C4-2B (cell line): ENCODE measurements at regions not wholly inside any gene's neighbourhood (a gene's known extent, or its start where the extent isn't known, plus 50 kb on each side); places are given as distances from the start of the nearest gene placed in this dataset.

Experiments used
- ZFX ChIP-seq: fragments of 450-650 bp; IDR thresholded peaks from 2 replicates; pipeline ENCODE4 v1.6.1; 2017
- TF ChIP-seq, protein P1 (sequence below): fragments of 450-650 bp; conservative IDR thresholded peaks from 2 replicates; pipeline ENCODE4 v1.5.1; 2017; ENCODE audit warnings: mild to moderate bottlenecking

DNA sequence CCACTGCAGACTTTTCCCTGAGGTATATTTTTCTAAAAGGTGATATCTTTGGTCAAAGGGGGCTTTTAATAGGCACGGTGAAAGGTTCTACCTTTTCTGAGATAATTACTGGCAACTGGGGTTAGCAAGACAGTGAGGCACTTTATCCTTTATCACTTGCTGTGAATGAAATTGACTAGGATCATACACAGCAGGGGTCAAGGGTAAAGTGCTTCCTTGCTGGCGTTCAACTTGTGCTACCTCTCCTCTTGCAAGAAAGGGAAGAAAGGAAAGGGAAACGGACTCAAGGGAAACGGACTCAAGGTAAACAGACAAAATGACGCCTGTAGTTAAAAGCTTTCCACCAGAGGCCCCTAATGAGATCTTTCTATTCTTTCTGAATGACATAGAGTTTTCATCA, 78.6 kb upstream of the RAPGEF2 start:
- TF ChIP-seq, protein P1, sequence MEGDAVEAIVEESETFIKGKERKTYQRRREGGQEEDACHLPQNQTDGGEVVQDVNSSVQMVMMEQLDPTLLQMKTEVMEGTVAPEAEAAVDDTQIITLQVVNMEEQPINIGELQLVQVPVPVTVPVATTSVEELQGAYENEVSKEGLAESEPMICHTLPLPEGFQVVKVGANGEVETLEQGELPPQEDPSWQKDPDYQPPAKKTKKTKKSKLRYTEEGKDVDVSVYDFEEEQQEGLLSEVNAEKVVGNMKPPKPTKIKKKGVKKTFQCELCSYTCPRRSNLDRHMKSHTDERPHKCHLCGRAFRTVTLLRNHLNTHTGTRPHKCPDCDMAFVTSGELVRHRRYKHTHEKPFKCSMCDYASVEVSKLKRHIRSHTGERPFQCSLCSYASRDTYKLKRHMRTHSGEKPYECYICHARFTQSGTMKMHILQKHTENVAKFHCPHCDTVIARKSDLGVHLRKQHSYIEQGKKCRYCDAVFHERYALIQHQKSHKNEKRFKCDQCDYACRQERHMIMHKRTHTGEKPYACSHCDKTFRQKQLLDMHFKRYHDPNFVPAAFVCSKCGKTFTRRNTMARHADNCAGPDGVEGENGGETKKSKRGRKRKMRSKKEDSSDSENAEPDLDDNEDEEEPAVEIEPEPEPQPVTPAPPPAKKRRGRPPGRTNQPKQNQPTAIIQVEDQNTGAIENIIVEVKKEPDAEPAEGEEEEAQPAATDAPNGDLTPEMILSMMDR, result no peak
- no peak for TF ChIP-seq ZFX
